ENCODE measurements at regions not wholly inside any gene's neighbourhood (a gene's known extent, or its start where the extent isn't known, plus 50 kb on each side); places are given as distances from the start of the nearest gene placed in this dataset.

GRCh38 chr11:15909937-15910598 is 446.3 kb downstream of the SOX6 start:
- in situ Hi-C loops (cut with HindIII; ENCODE audit: low pct_unique_long_range_greater_than_20kb, low sequenced_read_pairs): no loop called here
- TF ChIP-seq JUND (IDR thresholded peaks at IDR 0.05; ENCODE audit: low read depth): no peak
- DNase-seq (ENCODE audit: low read depth in 1 of 2, low spot score in 1 of 2): no peak

- in situ Hi-C loops (cut with HindIII; ENCODE audit: low pct_unique_long_range_greater_than_20kb, low sequenced_read_pairs): no loop called here
- DNase-seq (ENCODE audit: low read depth in 1 of 2, low spot score in 1 of 2): no peak
- TF ChIP-seq JUND (IDR thresholded peaks at IDR 0.05; ENCODE audit: low read depth): no peak
Observed at GRCh38 chr11:15910761-15911160, 445.6 kb downstream of the SOX6 start.

- in situ Hi-C loops (cut with HindIII; ENCODE audit: low pct_unique_long_range_greater_than_20kb, low sequenced_read_pairs): no loop called here
- DNase-seq (ENCODE audit: low read depth in 1 of 2, low spot score in 1 of 2): no peak
- TF ChIP-seq JUND (IDR thresholded peaks at IDR 0.05; ENCODE audit: low read depth): no peak
Observed at GRCh38 chr11:15911377-15912044, 444.8 kb downstream of the SOX6 start.

- no peak for TF ChIP-seq JUND (IDR thresholded peaks at IDR 0.05; ENCODE audit: low read depth)
- in situ Hi-C loops (cut with HindIII; ENCODE audit: low pct_unique_long_range_greater_than_20kb, low sequenced_read_pairs): no loop called here
- DNase-seq (ENCODE audit: low read depth in 1 of 2, low spot score in 1 of 2): no peak
Observed at GRCh38 chr11:15912291-15912690, 444.1 kb downstream of the SOX6 start.

GRCh38 chr11:15912825-15913224 is 443.5 kb downstream of the SOX6 start:
- no peak for DNase-seq (ENCODE audit: low read depth in 1 of 2, low spot score in 1 of 2)
- TF ChIP-seq JUND (IDR thresholded peaks at IDR 0.05; ENCODE audit: low read depth): no peak
- in situ Hi-C loops (cut with HindIII; ENCODE audit: low pct_unique_long_range_greater_than_20kb, low sequenced_read_pairs): no loop called here

- TF ChIP-seq JUND (IDR thresholded peaks at IDR 0.05; ENCODE audit: low read depth): no peak
- in situ Hi-C loops (cut with HindIII; ENCODE audit: low pct_unique_long_range_greater_than_20kb, low sequenced_read_pairs): no loop called here
- no peak for DNase-seq (ENCODE audit: low read depth in 1 of 2, low spot score in 1 of 2)
Observed at GRCh38 chr11:15913261-15913660, 443.1 kb downstream of the SOX6 start.
